GM10266 (cell line): ENCODE measurements at regions not wholly inside any gene's neighbourhood (a gene's known extent, or its start where the extent isn't known, plus 50 kb on each side); places are given as distances from the start of the nearest gene placed in this dataset.

ENCODE experiments used
- DNase-seq: peaks from one replicate; pipeline ENCODE4 v3.0.0; 2012; ENCODE audit errors: extremely low spot score
- TF ChIP-seq, protein P1 (sequence below): IDR thresholded peaks from 2 replicates; pipeline ENCODE4 v1.5.1; 2012; ENCODE audit warnings: mild to moderate bottlenecking, low read depth; ENCODE audit not compliant: control insufficient read depth, insufficient read depth; ENCODE audit errors: missing control alignments

- TF ChIP-seq, protein P1, sequence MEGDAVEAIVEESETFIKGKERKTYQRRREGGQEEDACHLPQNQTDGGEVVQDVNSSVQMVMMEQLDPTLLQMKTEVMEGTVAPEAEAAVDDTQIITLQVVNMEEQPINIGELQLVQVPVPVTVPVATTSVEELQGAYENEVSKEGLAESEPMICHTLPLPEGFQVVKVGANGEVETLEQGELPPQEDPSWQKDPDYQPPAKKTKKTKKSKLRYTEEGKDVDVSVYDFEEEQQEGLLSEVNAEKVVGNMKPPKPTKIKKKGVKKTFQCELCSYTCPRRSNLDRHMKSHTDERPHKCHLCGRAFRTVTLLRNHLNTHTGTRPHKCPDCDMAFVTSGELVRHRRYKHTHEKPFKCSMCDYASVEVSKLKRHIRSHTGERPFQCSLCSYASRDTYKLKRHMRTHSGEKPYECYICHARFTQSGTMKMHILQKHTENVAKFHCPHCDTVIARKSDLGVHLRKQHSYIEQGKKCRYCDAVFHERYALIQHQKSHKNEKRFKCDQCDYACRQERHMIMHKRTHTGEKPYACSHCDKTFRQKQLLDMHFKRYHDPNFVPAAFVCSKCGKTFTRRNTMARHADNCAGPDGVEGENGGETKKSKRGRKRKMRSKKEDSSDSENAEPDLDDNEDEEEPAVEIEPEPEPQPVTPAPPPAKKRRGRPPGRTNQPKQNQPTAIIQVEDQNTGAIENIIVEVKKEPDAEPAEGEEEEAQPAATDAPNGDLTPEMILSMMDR = no peak
- DNase-seq = no peak
These were observed 389.2 kb downstream of the MIAT start for GRCh38 chr22:27046603-27047002.

GRCh38 chr22:27050771-27051170, 393.4 kb downstream of the MIAT start:
- TF ChIP-seq, protein P1 = no peak
- no peak for DNase-seq

DNA sequence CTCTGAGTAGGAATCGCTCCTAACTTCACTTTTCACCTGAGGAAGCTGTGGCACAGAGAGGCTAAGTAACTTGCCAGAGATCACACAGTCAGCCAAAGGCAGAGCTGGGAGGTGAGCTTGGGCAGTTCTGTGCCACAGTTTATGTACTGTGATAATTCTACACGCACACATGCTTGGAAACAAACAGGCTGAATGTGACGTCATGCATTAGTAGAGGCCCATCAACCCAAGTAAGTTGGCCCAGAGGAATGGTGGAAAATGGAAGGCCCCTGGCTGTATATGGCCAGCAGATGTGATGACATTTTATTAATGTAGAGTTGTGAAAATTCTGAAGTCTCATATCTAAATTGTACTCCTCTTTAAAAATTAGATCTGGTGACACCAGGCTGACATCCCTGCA, 394.0 kb downstream of the MIAT start:
- TF ChIP-seq, protein P1 = no peak
- no peak for DNase-seq

- no peak for DNase-seq
- TF ChIP-seq, protein P1 = no peak
These were observed 400.3 kb downstream of the MIAT start for GRCh38 chr22:27057717-27058116.

DNA sequence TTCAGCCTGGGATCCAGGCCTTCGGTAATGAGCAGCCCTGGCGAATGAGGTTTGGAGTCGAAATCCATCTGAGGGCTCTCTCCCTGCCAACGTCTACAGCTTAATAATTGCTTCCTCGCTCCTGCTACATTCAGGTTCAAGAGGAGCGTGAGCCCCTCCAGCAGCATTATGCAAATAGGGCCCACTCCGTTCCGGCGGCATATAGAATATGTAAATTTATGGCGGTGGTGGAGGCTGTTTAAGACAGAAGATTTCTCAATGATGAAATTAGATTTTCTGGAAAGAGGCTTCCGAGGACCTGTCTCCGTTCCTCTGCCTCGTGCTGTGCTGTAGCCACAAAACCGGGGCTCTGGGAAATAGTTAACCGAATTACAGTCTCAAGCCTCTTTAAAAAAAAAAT, 402.8 kb downstream of the MIAT start:
- TF ChIP-seq, protein P1 = no peak
- no peak for DNase-seq

DNA sequence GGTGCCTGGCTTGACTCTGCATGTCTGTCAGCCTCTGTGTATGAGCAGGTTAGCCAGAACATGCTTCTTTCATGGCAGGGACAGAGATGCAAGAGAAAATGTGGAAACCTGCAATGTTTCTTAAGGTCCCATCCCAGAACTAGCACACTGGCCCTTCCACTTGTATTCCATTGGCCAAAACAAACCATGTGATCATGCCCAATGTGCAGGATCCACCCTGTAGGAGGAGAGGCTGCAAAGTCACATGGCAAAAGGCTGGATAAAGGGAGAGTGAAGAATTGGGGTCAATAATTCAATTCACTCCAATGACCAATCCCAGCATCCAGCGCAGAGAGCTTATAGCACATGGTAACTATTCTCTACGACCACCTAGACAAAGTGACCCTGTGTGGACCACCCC, 405.5 kb downstream of the MIAT start:
- no peak for DNase-seq
- TF ChIP-seq, protein P1 = no peak

- TF ChIP-seq, protein P1 = no peak
- DNase-seq = no peak
These were observed 406.0 kb downstream of the MIAT start for GRCh38 chr22:27063406-27063805.

- DNase-seq = no peak
- TF ChIP-seq, protein P1 = no peak
These were observed 406.5 kb downstream of the MIAT start for GRCh38 chr22:27063841-27064240.
